AG09309 (cell line): ENCODE measurements at regions not wholly inside any gene's neighbourhood (a gene's known extent, or its start where the extent isn't known, plus 50 kb on each side); places are given as distances from the start of the nearest gene placed in this dataset.
A peak's percentile ranks its signal among the peaks of the same experiment; 100 is the strongest.

ENCODE experiments used
- DNase-seq: peaks from one replicate; pipeline ENCODE4 v3.0.0-alpha.2; 2010; ENCODE audit warnings: low read depth
- H3K4me3 ChIP-seq: 2 replicates; pipeline ENCODE4 v1.5.1; 2011; ENCODE audit warnings: mild to moderate bottlenecking, low read depth, low read length, moderate library complexity; ENCODE audit not compliant: control insufficient read depth
- CTCF ChIP-seq: IDR thresholded peaks from 2 replicates; pipeline ENCODE4 v1.5.1; 2011; ENCODE audit warnings: mild to moderate bottlenecking, low read depth, low read length, inconsistent platforms; ENCODE audit not compliant: insufficient read depth, control insufficient read depth; ENCODE audit errors: missing control alignments

GRCh38 chr9:82146677-82147076 is 158.1 kb downstream of the SPATA31D1 start:
- H3K4me3 ChIP-seq = no peak overlapping the region
- no peak for TF ChIP-seq CTCF
- no peak for DNase-seq

GRCh38 chr9:82147798-82148425 is 159.3 kb downstream of the SPATA31D1 start:
- H3K4me3 ChIP-seq = no peak overlapping the region
- no peak for DNase-seq
- TF ChIP-seq CTCF = no peak

- no peak overlapping the region for H3K4me3 ChIP-seq
- no peak for DNase-seq
- TF ChIP-seq CTCF = no peak
Observed at GRCh38 chr9:82148426-82148810, 159.8 kb downstream of the SPATA31D1 start.

GRCh38 chr9:82148901-82149461 is 160.4 kb downstream of the SPATA31D1 start:
- no peak for TF ChIP-seq CTCF
- H3K4me3 ChIP-seq = no peak overlapping the region
- DNase-seq = peak; percentile 95

GRCh38 chr9:82149501-82149946 is 161.0 kb downstream of the SPATA31D1 start:
- no peak overlapping the region for H3K4me3 ChIP-seq
- DNase-seq = no peak
- TF ChIP-seq CTCF = no peak

- no peak for DNase-seq
- no peak for TF ChIP-seq CTCF
- H3K4me3 ChIP-seq = no peak overlapping the region
Observed at GRCh38 chr9:82152181-82152580, 163.6 kb downstream of the SPATA31D1 start.
